ENCODE measurements at regions not wholly inside any gene's neighbourhood (a gene's known extent, or its start where the extent isn't known, plus 50 kb on each side); places are given as distances from the start of the nearest gene placed in this dataset.
A peak's percentile ranks its signal among the peaks of the same experiment; 100 is the strongest.
"Not testable (repeated sequence)": the region's sequence is repeated elsewhere in the genome, so short reads cannot be mapped to it uniquely, and the experiment has no call there.

DNA sequence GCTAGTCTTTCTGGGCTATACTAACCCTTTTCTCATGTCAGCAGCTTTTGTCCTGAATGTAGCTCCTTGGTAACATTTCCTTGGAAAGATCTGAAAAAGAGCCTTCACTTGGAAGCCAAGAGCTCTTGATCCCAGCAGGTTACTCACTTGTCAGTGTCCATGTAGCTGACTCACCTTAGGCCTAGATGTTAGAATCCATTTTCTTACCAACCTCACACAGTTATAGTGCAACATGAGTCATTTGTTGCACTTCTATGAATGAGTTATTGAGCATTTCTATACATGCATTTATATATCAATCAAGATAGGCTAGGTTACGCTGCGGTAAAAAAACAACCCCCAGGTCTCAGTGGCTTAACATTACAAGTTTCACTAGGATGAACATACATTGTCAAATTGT, 106.8 kb upstream of the SLC7A14 start:
- Histone ChIP-seq H3K4me3 (no peak overlapping the region), H3K36me3 (no peaks in the 10 kb centered on the region), H3K27ac (no peak overlapping the region), H3K4me1 (no peaks in the 10 kb centered on the region), H3K27me3 (no peaks in the 10 kb centered on the region), H3K9me3 (no peaks in the 10 kb centered on the region)
- TF ChIP-seq, protein P1, sequence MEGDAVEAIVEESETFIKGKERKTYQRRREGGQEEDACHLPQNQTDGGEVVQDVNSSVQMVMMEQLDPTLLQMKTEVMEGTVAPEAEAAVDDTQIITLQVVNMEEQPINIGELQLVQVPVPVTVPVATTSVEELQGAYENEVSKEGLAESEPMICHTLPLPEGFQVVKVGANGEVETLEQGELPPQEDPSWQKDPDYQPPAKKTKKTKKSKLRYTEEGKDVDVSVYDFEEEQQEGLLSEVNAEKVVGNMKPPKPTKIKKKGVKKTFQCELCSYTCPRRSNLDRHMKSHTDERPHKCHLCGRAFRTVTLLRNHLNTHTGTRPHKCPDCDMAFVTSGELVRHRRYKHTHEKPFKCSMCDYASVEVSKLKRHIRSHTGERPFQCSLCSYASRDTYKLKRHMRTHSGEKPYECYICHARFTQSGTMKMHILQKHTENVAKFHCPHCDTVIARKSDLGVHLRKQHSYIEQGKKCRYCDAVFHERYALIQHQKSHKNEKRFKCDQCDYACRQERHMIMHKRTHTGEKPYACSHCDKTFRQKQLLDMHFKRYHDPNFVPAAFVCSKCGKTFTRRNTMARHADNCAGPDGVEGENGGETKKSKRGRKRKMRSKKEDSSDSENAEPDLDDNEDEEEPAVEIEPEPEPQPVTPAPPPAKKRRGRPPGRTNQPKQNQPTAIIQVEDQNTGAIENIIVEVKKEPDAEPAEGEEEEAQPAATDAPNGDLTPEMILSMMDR (IDR thresholded peaks at IDR 0.05), result no peak
- TF ChIP-seq POLR2A (IDR thresholded peaks at IDR 0.05), result no peak
- intact Hi-C loops (cut with DNase I; ENCODE audit: low total_unique reads), result no loop called here
- no peak for DNase-seq

DNA sequence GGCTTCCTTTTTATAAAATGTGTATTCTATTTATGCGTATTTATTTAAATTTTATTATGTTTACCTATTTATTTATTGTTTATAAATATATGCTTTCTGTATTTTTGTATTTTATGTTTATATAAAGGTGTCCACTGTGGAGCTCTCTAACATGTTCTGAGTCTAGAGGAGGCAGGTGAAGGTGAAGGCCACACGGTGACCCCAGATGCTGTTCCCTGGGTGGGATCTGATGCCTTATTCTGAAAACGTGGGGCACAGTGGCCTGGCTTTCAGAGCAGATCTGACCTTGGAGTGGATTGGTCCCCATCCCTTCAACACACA, 104.7 kb upstream of the SLC7A14 start:
- Histone ChIP-seq H3K4me1 (no peaks in the 10 kb centered on the region), H3K9me3 (no peaks in the 10 kb centered on the region), H3K27me3 (no peaks in the 10 kb centered on the region), H3K36me3 (no peaks in the 10 kb centered on the region), H3K4me3 (no peak overlapping the region), H3K27ac (no peak overlapping the region)
- TF ChIP-seq, protein P1 (IDR thresholded peaks at IDR 0.05), result no peak
- no peak for TF ChIP-seq POLR2A (IDR thresholded peaks at IDR 0.05)
- intact Hi-C loops (cut with DNase I; ENCODE audit: low total_unique reads), result no loop called here
- no peak for DNase-seq

DNA sequence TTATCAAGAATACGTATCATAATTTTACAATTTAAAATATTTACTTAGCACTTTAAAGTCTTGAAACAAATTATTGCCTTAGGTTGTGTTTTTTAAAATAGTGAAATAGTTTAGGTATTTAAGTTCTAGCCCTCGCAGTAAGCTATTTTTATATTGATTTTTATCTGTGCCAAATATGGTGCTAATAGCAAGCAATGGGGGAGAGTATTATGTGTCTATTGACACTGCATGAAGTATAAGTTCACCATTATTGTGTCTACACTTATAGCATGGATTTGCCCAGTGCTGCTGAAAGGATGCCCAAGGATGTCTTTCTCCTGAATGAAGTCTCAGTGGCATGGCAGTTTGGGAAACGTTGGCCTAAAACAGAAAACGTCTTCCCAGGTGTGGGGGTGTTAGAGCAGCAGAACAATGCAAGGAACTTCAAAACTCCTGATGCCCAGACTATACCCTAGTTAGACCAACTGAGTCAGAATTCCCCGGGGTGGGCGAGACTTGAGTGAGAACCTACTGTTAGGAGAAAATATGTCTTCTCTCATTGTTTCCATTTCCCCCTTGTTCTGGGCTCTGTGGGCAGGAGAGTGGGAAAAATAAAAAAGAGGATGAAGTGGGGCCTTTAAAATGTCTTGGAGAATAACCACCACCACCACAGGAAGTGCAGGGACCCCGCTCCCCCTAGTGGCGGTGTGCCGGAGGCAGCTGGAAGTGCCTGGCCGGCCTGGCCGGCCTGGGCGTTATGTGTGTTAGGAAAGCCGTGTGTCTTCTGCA, 104.2 kb upstream of the SLC7A14 start:
- intact Hi-C loops (cut with DNase I; ENCODE audit: low total_unique reads), result no loop called here
- no peaks in the 10 kb centered on the region for H3K27me3 ChIP-seq
- H3K4me3 ChIP-seq, result no peak overlapping the region
- TF ChIP-seq, protein P1 (IDR thresholded peaks at IDR 0.05), result peak; percentile 29 to 69 (median 49)
- TF ChIP-seq POLR2A (IDR thresholded peaks at IDR 0.05), result no peak
- no peaks in the 10 kb centered on the region for H3K9me3 ChIP-seq
- H3K4me1 ChIP-seq, result no peaks in the 10 kb centered on the region
- H3K36me3 ChIP-seq, result no peaks in the 10 kb centered on the region
- DNase-seq, result peak; percentile 59 to 68
- no peak overlapping the region for H3K27ac ChIP-seq

DNA sequence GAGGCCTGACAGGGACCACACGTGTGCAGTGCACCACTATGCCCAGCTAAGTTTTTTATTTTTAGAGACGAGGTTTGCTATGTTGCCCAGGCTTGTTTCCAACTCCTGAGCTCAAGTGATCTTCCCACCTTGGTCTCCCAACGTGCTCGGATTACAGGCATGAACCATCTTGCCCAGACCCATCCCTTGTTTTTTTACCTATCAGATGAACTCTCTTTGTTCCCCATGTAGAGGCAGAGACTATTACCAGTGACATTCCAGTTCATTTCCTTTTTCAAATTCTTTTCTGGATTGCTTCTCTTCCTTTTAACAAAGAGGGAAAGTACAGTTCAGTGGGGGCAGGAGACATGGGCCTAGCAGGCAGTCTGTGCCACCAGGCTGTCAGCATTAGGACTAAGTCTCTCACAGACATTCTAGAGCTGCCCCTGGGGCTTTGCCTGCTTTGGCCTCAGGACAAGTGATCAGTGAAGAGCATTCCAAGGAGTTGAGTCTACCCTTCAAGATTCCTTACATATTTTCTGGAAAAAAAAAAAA, 103.5 kb upstream of the SLC7A14 start:
- Histone ChIP-seq H3K4me1 (no peaks in the 10 kb centered on the region), H3K36me3 (no peaks in the 10 kb centered on the region), H3K27ac (no peak overlapping the region), H3K4me3 (no peak overlapping the region), H3K9me3 (no peaks in the 10 kb centered on the region), H3K27me3 (no peaks in the 10 kb centered on the region)
- DNase-seq, result no peak
- intact Hi-C loops (cut with DNase I; ENCODE audit: low total_unique reads), result no loop called here
- TF ChIP-seq, protein P1 (IDR thresholded peaks at IDR 0.05), result no peak
- no peak for TF ChIP-seq POLR2A (IDR thresholded peaks at IDR 0.05)

DNA sequence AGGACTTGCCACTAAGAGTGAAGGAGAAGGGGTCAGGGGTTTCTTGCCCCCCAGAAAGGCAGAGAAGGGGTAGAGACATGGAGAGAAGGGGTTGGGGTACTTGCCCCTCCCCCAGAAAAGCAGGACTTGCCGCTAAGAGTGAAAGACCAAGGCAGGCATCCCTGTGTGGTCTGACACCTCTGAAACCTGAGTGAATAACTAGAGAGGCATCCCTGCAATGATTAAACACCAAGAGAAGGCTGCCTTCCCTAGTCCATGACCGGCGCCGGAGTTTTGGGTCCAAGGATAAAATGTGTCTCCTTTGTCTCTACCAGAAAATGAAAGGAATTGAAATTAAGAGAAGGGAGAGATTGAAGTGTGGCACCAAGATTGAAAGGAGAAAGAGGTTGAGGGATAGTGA, 102.3 kb upstream of the SLC7A14 start:
- H3K4me3 ChIP-seq; intact Hi-C loops (cut with DNase I; ENCODE audit: low total_unique reads); H3K4me1 ChIP-seq; DNase-seq; H3K27me3 ChIP-seq; H3K27ac ChIP-seq; H3K36me3 ChIP-seq; H3K9me3 ChIP-seq: not testable (repeated sequence)

Measured in uterus (tissue), 3 donors.